ENCODE measurements at regions not wholly inside any gene's neighbourhood (a gene's known extent, or its start where the extent isn't known, plus 50 kb on each side); places are given as distances from the start of the nearest gene placed in this dataset.

GRCh38 chr14:98733536-98733935 lies 538.5 kb downstream of the BCL11B start (continued):
- TF ChIP-seq REPIN1 (tag by site-specific recombination; IDR thresholded peaks at IDR 0.05; ENCODE audit: low read depth) = no peak
- TF ChIP-seq BCL6B (tag by site-specific recombination; IDR thresholded peaks at IDR 0.05) = no peak
- no peak for TF ChIP-seq ZNF621 (tag by site-specific recombination; IDR thresholded peaks at IDR 0.05)
- TF ChIP-seq ZNF398 (tag by site-specific recombination; IDR thresholded peaks at IDR 0.05) = no peak
- no peak for TF ChIP-seq TCF7L2 (IDR thresholded peaks at IDR 0.05; ENCODE audit: borderline replicate concordance, low read depth, low read length)
- no peak for TF ChIP-seq ZNF776 (tag by site-specific recombination; IDR thresholded peaks at IDR 0.05; ENCODE audit: borderline replicate concordance)
- TF ChIP-seq ZNF76 (tag by site-specific recombination; IDR thresholded peaks at IDR 0.05; ENCODE audit: borderline replicate concordance, low read depth) = no peak

GRCh38 chr14:98736701-98737338 lies 535.2 kb downstream of the BCL11B start:
- Histone ChIP-seq H3K4me3 (ENCODE audit: low read depth, low read length) (no peak overlapping the region), H3K27ac (ENCODE audit: extremely low read depth, low read depth, low read length) (no peak overlapping the region), H3K4me1 (ENCODE audit: control insufficient read depth, insufficient read depth, low read length) (no peaks in the 10 kb centered on the region), H3K9me3 (ENCODE audit: control insufficient read depth, insufficient read depth, low read depth, low read length) (no peaks in the 10 kb centered on the region), H3K36me3 (ENCODE audit: control insufficient read depth in 2 of 2, insufficient read depth in 1 of 2, low read length in 2 of 2) (no peaks in the 10 kb centered on the region)
- TF ChIP-seq GLI4 (tag by site-specific recombination; IDR thresholded peaks at IDR 0.05) = no peak
- no peak for TF ChIP-seq ZNF433 (tag by site-specific recombination; IDR thresholded peaks at IDR 0.05; ENCODE audit: low read depth)
- no peak for TF ChIP-seq ZNF174 (tag by site-specific recombination; IDR thresholded peaks at IDR 0.05)
- TF ChIP-seq ZNF704 (tag by site-specific recombination; IDR thresholded peaks at IDR 0.05) = no peak
- TF ChIP-seq YY1 (tag by site-specific recombination; IDR thresholded peaks at IDR 0.05) = no peak
- TF ChIP-seq CTCF (tag by site-specific recombination; IDR thresholded peaks at IDR 0.05) = no peak
- no peak for TF ChIP-seq BCL11A (tag by site-specific recombination; IDR thresholded peaks at IDR 0.05; ENCODE audit: low read depth)
- no peak for TF ChIP-seq ZBTB11 (tag by site-specific recombination; conservative IDR thresholded peaks at IDR 0.05; ENCODE audit: low read depth)
- TF ChIP-seq ZNF529 (tag by site-specific recombination; IDR thresholded peaks at IDR 0.05; ENCODE audit: insufficient replicate concordance) = no peak
- no peak for TF ChIP-seq YY2 (tag by site-specific recombination; IDR thresholded peaks at IDR 0.05)
- no peak for TF ChIP-seq ZNF692 (tag by site-specific recombination; IDR thresholded peaks at IDR 0.05)
- no peak for TF ChIP-seq ZNF214 (tag by site-specific recombination; IDR thresholded peaks at IDR 0.05; ENCODE audit: borderline replicate concordance)
- TF ChIP-seq ATF2 (tag by site-specific recombination; IDR thresholded peaks at IDR 0.05; ENCODE audit: low read depth) = no peak
- CTCF ChIA-PET = no interaction called here
- POLR2A ChIA-PET = no interaction called here
